Stomach (tissue), 8 donors: ENCODE measurements at regions not wholly inside any gene's neighbourhood (a gene's known extent, or its start where the extent isn't known, plus 50 kb on each side); places are given as distances from the start of the nearest gene placed in this dataset.
"Not testable (repeated sequence)": the region's sequence is repeated elsewhere in the genome, so short reads cannot be mapped to it uniquely, and the experiment has no call there.

Experiments used
- DNase-seq, 2 donors: peaks; one replicate each; pipeline versions ENCODE4 v3.0.0 to v3.0.0-alpha.2; 2013 to 2019
- H3K27ac ChIP-seq, 5 donors: fragments of 200-600 bp in 4 of 5; sonication (generic) in 4 of 5; one replicate each; pipeline ENCODE4 v1.5.1; 2013 to 2019; ENCODE audit warnings: mild to moderate bottlenecking in 1 of 5, moderate library complexity in 1 of 5
- H3K27me3 ChIP-seq, 3 donors: fragments of 200-600 bp; sonication (generic); one replicate each; pipeline ENCODE4 v1.5.1; 2017 to 2019; ENCODE audit warnings: mixed run types in 1 of 3
- H3K36me3 ChIP-seq, 4 donors: fragments of 200-600 bp; sonication (generic); 1 replicate in 3 of 4; 2 replicates in 1 of 4; pipeline ENCODE4 v1.5.1; 2016 to 2019
- H3K4me1 ChIP-seq, 4 donors: fragments of 200-600 bp; sonication (generic); one replicate each; pipeline ENCODE4 v1.5.1; 2016 to 2019
- H3K4me3 ChIP-seq, 4 donors: fragments of 200-600 bp; sonication (generic) in 3 of 4; one replicate each; pipeline ENCODE4 v1.5.1; 2016 to 2019; ENCODE audit warnings: mild to moderate bottlenecking in 1 of 4
- H3K9me3 ChIP-seq, 4 donors: fragments of 200-600 bp; sonication (generic); one replicate each; pipeline ENCODE4 v1.5.1; 2016 to 2019
- EP300 ChIP-seq: sonication (generic); formaldehyde crosslinking; IDR thresholded peaks from one replicate; pipeline ENCODE4 v1.6.1; 2017; ENCODE audit warnings: antibody characterized with exemption
- POLR2A ChIP-seq, 4 donors: fragments of 450-650 bp; IDR thresholded peaks; one replicate each; pipeline ENCODE4 v1.6.1; 2016; ENCODE audit warnings: antibody characterized with exemption in 4 of 4, control low read depth in 2 of 4, mild to moderate bottlenecking in 1 of 4, moderate library complexity in 1 of 4
- POLR2AphosphoS5 ChIP-seq, 3 donors: sonication (generic); formaldehyde crosslinking; IDR thresholded peaks; one replicate each; pipeline ENCODE4 v1.6.1; 2016; ENCODE audit warnings: antibody characterized with exemption in 3 of 3
- WGBS, 5 donors: extraction: QIAGEN DNeasy Blood & Tissue Kit in 3 of 5; methylation state at CpG; one replicate each; pipeline versions ENCODE4 v1.1.5 to v1.1.7; 2013 to 2018; 5-methylcytosine and 5-hydroxymethylcytosine counted together
- intact Hi-C: fragments of 100-400 bp; cut with DNase I; formaldehyde crosslinking; loops from one replicate; pipeline ENCODE4 v1.15.1; 2023; ENCODE audit warnings: low total_unique reads
- TF ChIP-seq, protein P1 (sequence below), 7 experiments: fragments of 450-650 bp in 4 of 7; fragments of 200-600 bp in 3 of 7; sonication (generic) in 3 of 7; IDR thresholded peaks; one replicate each; pipeline ENCODE4 v1.5.1; 2016 to 2019; ENCODE audit warnings: antibody characterized with exemption in 7 of 7, control low read depth in 2 of 7, mild to moderate bottlenecking in 1 of 7
- donor health status: healthy with polysubstance abuse.
- donor health status: Bipolar disorder and iron deficiency.
- donor health status: healthy.

DNA sequence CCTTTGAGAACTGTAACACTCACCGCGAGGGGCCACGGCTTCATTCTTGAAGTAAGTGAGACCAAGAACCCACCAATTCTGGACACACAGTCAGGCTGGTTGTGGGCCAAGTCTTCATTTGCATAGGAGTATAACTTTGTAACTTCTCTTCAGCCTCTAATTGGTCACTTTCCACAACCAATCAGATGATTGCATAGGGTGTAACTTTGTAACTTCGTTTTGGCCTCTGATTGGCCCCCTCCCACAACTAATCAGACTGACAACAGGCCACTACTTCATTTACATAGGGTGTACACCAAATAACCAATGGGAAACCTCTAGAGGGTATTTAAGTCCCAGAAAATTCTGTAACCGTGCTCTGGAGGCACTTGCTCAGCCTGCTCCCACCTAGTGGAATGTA is 77.5 kb upstream of the TCF4 start:
- TF ChIP-seq, protein P1, sequence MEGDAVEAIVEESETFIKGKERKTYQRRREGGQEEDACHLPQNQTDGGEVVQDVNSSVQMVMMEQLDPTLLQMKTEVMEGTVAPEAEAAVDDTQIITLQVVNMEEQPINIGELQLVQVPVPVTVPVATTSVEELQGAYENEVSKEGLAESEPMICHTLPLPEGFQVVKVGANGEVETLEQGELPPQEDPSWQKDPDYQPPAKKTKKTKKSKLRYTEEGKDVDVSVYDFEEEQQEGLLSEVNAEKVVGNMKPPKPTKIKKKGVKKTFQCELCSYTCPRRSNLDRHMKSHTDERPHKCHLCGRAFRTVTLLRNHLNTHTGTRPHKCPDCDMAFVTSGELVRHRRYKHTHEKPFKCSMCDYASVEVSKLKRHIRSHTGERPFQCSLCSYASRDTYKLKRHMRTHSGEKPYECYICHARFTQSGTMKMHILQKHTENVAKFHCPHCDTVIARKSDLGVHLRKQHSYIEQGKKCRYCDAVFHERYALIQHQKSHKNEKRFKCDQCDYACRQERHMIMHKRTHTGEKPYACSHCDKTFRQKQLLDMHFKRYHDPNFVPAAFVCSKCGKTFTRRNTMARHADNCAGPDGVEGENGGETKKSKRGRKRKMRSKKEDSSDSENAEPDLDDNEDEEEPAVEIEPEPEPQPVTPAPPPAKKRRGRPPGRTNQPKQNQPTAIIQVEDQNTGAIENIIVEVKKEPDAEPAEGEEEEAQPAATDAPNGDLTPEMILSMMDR (IDR thresholded peaks at IDR 0.05), result no peak
- TF ChIP-seq POLR2AphosphoS5 (IDR thresholded peaks at IDR 0.05) (no peak), POLR2A (IDR thresholded peaks at IDR 0.05) (no peak), EP300 (no peak)

DNA sequence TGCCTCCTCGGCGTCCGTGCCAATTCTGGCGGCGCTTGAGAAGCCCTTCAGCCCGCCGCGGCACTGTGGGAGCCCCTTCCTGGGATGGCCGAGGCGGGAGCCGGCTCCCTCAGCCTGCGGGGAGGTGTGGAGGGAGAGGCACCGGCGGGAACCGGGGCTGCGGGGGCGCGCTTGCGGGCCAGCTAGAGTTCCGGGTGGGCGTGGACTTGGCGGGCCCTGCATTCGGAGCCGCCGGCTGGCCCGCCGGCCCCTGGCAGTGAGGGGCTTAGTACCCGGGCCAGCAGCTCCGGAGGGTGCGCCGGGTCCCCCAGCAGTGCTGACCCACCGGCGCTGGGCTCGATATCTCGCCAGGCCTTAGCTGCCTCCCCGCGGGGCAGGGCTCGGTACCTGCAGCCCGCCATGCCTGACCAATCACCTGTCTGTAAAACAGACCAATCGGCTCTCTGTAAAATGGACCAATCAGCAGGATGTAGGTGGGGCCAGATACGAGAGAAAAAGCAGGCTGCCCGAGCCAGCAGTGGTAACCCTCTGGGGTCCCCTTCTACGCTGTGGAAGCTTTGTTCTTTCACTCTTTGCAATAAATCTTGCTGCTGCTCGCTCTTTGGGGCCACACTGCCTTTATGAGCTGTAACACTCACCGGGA is 76.9 kb upstream of the TCF4 start:
- DNase-seq, H3K27me3 ChIP-seq, H3K36me3 ChIP-seq, H3K27ac ChIP-seq, H3K4me1 ChIP-seq, intact Hi-C loops, H3K4me3 ChIP-seq, H3K9me3 ChIP-seq: not testable (repeated sequence)
- WGBS, 5 donors, result 90 to 95% (median 95%) methylated on average over 13 to 45 of the region's 45 CpGs

More for the DNA sequence above, 77.5 kb upstream of the TCF4 start:
- Histone ChIP-seq H3K4me3 (no peak overlapping the region), H3K4me1 (no peaks in the 10 kb centered on the region), H3K36me3 (no peaks in the 10 kb centered on the region), H3K9me3 (peaks cover 0 to 8% (median 0%) of the 10 kb centered on the region in 4 donors), H3K27ac (no peak overlapping the region), H3K27me3 (no peaks in the 10 kb centered on the region)
- WGBS, 5 donors, result 92 to 98% (median 94%) methylated on average over 4 to 5 of the region's 5 CpGs
- intact Hi-C loops, result no loop called here
- no peak for DNase-seq

DNA sequence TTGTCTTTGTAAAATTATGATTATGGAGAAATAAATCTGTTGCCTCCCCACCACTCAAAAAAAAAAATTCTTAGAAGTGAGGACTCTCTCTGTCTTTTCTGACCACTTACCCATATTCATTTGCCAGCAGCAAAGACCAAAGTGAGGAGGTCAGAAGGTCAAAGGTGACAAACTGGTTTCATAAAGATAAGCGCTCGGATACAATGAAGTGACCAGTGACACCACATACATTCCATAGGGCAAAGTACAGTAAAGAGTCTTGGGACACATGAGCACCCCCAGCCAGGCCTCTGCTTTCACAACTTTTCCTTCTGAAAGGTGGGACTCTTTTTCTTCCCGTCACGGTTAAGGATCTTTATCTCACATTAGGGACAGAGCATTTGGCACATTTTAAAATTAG is 75.9 kb upstream of the TCF4 start:
- intact Hi-C loops, result no loop called here
- no peaks in the 10 kb centered on the region for H3K4me1 ChIP-seq
- no peaks in the 10 kb centered on the region for H3K36me3 ChIP-seq
- peaks cover 0 to 8% (median 0%) of the 10 kb centered on the region in 4 donors for H3K9me3 ChIP-seq
- TF ChIP-seq EP300 (no peak), POLR2A (IDR thresholded peaks at IDR 0.05) (no peak), POLR2AphosphoS5 (IDR thresholded peaks at IDR 0.05) (no peak)
- TF ChIP-seq, protein P1 (IDR thresholded peaks at IDR 0.05), result no peak
- no peak for DNase-seq
- H3K27ac ChIP-seq, result no peak overlapping the region
- WGBS, 5 donors, result 78 to 91% (median 86%) methylated on average over 4 of the region's 4 CpGs
- no peak overlapping the region for H3K4me3 ChIP-seq
- H3K27me3 ChIP-seq, result no peaks in the 10 kb centered on the region

DNA sequence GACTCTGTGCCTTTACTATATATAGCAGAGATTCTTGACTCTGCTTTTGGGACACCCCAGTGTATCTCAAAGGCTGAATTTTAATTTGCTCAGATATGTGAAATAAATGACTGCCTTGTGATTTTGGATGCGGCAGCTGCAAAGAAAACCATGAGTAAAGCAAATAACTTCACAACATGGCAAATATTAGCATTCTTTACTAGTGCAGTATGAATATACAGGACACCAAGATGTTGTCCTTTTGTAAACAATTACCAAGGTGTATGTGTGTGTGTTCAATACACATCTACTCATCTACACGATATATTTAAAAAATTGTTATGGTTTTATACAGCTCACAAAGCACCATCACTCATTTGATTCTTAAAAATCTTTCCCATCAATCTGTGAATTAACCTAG is 70.6 kb upstream of the TCF4 start:
- intact Hi-C loops, result no loop called here
- no peaks in the 10 kb centered on the region for H3K27me3 ChIP-seq
- TF ChIP-seq EP300 (no peak), POLR2AphosphoS5 (IDR thresholded peaks at IDR 0.05) (no peak), POLR2A (IDR thresholded peaks at IDR 0.05) (no peak)
- TF ChIP-seq, protein P1 (IDR thresholded peaks at IDR 0.05), result no peak
- 56 to 74% (median 70%) methylated on average over 2 of the region's 2 CpGs for WGBS, 5 donors
- no peaks in the 10 kb centered on the region for H3K36me3 ChIP-seq
- no peak overlapping the region for H3K4me3 ChIP-seq
- no peaks in the 10 kb centered on the region for H3K4me1 ChIP-seq
- H3K27ac ChIP-seq, result no peak overlapping the region
- no peak for DNase-seq
- H3K9me3 ChIP-seq, result no peaks in the 10 kb centered on the region

DNA sequence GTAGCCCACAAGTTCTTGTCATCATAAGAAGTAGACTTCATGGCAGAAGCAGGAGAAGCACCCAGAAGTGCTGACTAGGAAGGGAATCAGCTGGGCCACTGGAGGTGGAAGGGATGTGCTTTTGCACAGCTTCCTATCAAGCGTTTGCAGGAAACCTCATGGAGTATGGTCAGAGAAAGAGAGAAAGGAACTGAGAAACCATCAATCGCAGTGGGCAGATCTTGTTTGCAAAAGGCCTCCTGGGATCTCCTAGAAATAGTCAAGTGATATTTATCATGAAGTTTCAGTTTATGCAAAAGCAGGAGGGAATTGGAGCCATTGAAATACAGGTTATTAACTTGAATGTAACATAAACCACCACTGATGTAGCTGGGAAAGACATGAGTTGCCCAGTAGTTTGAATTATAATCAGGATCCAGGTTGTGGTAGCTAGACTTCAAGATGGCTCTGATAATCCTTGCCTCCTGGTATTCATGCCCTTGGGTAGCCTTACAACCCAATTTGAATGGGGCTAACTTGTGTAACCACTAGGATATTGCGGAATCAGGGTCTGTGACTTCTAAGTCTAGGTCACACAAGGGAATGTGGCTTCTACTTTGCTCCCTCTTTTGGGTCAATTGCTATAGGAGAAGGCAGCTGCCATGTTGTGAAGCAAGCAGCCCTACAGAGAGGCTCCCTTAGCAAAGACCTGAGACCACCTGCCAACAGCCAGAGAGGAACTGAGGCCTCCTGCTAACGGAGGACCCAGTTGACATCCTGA is 69.8 kb upstream of the TCF4 start:
- no peak for DNase-seq
- intact Hi-C loops, result no loop called here
- no peaks in the 10 kb centered on the region for H3K27me3 ChIP-seq
- no peaks in the 10 kb centered on the region for H3K9me3 ChIP-seq
- no peak overlapping the region for H3K27ac ChIP-seq
- TF ChIP-seq, protein P1 (IDR thresholded peaks at IDR 0.05), result no peak
- TF ChIP-seq POLR2AphosphoS5 (IDR thresholded peaks at IDR 0.05) (no peak), EP300 (no peak), POLR2A (IDR thresholded peaks at IDR 0.05) (no peak)
- WGBS, 5 donors, result 67 to 85% (median 79%) methylated on average over 4 of the region's 4 CpGs
- H3K4me1 ChIP-seq, result no peaks in the 10 kb centered on the region
- no peaks in the 10 kb centered on the region for H3K36me3 ChIP-seq
- H3K4me3 ChIP-seq, result no peak overlapping the region
